Breast epithelium (tissue), 4 donors: ENCODE measurements at regions not wholly inside any gene's neighbourhood (a gene's known extent, or its start where the extent isn't known, plus 50 kb on each side); places are given as distances from the start of the nearest gene placed in this dataset.

Experiments used
- DNase-seq, 2 donors: peaks; one replicate each; pipeline ENCODE4 v3.0.0-alpha.2; 2019; ENCODE audit warnings: low spot score in 2 of 2
- H3K27ac ChIP-seq, 2 donors: fragments of 200-600 bp; sonication (generic) in 1 of 2; one replicate each; pipeline ENCODE4 v1.5.1; 2016 to 2019; ENCODE audit warnings: mild to moderate bottlenecking in 1 of 2
- H3K27me3 ChIP-seq, 2 donors: fragments of 200-600 bp; sonication (generic) in 1 of 2; one replicate each; pipeline versions ENCODE4 v1.5.1 to v1.6.0; 2017 to 2019; ENCODE audit warnings: control low read depth in 1 of 2, mild to moderate bottlenecking in 1 of 2
- H3K36me3 ChIP-seq: fragments of 200-600 bp; one replicate; pipeline ENCODE4 v1.5.1; 2019
- H3K4me1 ChIP-seq, 2 donors: fragments of 200-600 bp; sonication (generic); one replicate each; pipeline ENCODE4 v1.5.1; 2016 to 2019; ENCODE audit warnings: control low read depth in 1 of 2
- H3K4me3 ChIP-seq, 3 donors: fragments of 200-600 bp; sonication (generic); 1 replicate in 2 of 3; 2 replicates in 1 of 3; pipeline ENCODE4 v1.5.1; 2016 to 2019; ENCODE audit warnings: mild to moderate bottlenecking in 3 of 3, moderate library complexity in 2 of 3
- H3K9me3 ChIP-seq, 2 donors: fragments of 200-600 bp; sonication (generic) in 1 of 2; one replicate each; pipeline ENCODE4 v1.5.1; 2016 to 2019; ENCODE audit warnings: control low read depth in 1 of 2
- CTCF ChIP-seq, 3 donors: fragments of 450-650 bp; IDR thresholded peaks; one replicate each; pipeline ENCODE4 v1.5.1; 2016 to 2017; ENCODE audit warnings: antibody characterized with exemption in 3 of 3, mild to moderate bottlenecking in 3 of 3, moderate library complexity in 3 of 3
- POLR2A ChIP-seq: fragments of 450-650 bp; IDR thresholded peaks from one replicate; pipeline ENCODE4 v1.6.1; 2016; ENCODE audit warnings: antibody characterized with exemption, mild to moderate bottlenecking, moderate library complexity
- POLR2AphosphoS5 ChIP-seq, 3 donors: sonication (generic); formaldehyde crosslinking; IDR thresholded peaks; one replicate each; pipeline ENCODE4 v1.6.1; 2017; ENCODE audit warnings: antibody characterized with exemption in 3 of 3
- intact Hi-C: fragments of 100-400 bp; cut with DNase I; formaldehyde crosslinking; loops from one replicate; pipeline ENCODE4 v1.15.1; 2023; ENCODE audit warnings: low total_unique reads

- Histone ChIP-seq H3K4me3 (no peak overlapping the region), H3K36me3 (no peaks in the 10 kb centered on the region), H3K27ac (no peak overlapping the region), H3K9me3 (no peaks in the 10 kb centered on the region), H3K27me3 (no peaks in the 10 kb centered on the region), H3K4me1 (no peaks in the 10 kb centered on the region)
- intact Hi-C loops, result no loop called here
- TF ChIP-seq POLR2AphosphoS5 (IDR thresholded peaks at IDR 0.05) (no peak), POLR2A (no peak), CTCF (IDR thresholded peaks at IDR 0.05) (no peak)
- no peak for DNase-seq
Observed at GRCh38 chr12:84091651-84092050, 820.9 kb downstream of the SLC6A15 start.

GRCh38 chr12:84089356-84089755 lies 823.2 kb downstream of the SLC6A15 start:
- H3K4me1 ChIP-seq, result no peaks in the 10 kb centered on the region
- no peak overlapping the region for H3K27ac ChIP-seq
- H3K36me3 ChIP-seq, result no peaks in the 10 kb centered on the region
- H3K9me3 ChIP-seq, result no peaks in the 10 kb centered on the region
- intact Hi-C loops, result no loop called here
- DNase-seq, result no peak
- no peak overlapping the region for H3K4me3 ChIP-seq
- H3K27me3 ChIP-seq, result no peaks in the 10 kb centered on the region
- TF ChIP-seq POLR2AphosphoS5 (IDR thresholded peaks at IDR 0.05), result no peak
- TF ChIP-seq CTCF (IDR thresholded peaks at IDR 0.05), result no peak
- TF ChIP-seq POLR2A, result no peak

- H3K4me1 ChIP-seq, result no peaks in the 10 kb centered on the region
- no peaks in the 10 kb centered on the region for H3K9me3 ChIP-seq
- intact Hi-C loops, result no loop called here
- TF ChIP-seq POLR2AphosphoS5 (IDR thresholded peaks at IDR 0.05) (no peak), CTCF (IDR thresholded peaks at IDR 0.05) (no peak), POLR2A (no peak)
- DNase-seq, result no peak
- H3K27me3 ChIP-seq, result no peaks in the 10 kb centered on the region
- H3K4me3 ChIP-seq, result no peak overlapping the region
- H3K27ac ChIP-seq, result no peak overlapping the region
- no peaks in the 10 kb centered on the region for H3K36me3 ChIP-seq
Observed at GRCh38 chr12:84085046-84085445, 827.6 kb downstream of the SLC6A15 start.

- intact Hi-C loops, result no loop called here
- Histone ChIP-seq H3K27ac (no peak overlapping the region), H3K4me3 (no peak overlapping the region), H3K36me3 (no peaks in the 10 kb centered on the region), H3K4me1 (no peaks in the 10 kb centered on the region), H3K9me3 (no peaks in the 10 kb centered on the region), H3K27me3 (no peaks in the 10 kb centered on the region)
- no peak for DNase-seq
- TF ChIP-seq POLR2A, result no peak
- no peak for TF ChIP-seq POLR2AphosphoS5 (IDR thresholded peaks at IDR 0.05)
- TF ChIP-seq CTCF (IDR thresholded peaks at IDR 0.05), result no peak
Observed at GRCh38 chr12:84079626-84080025, 833.0 kb downstream of the SLC6A15 start.

- Histone ChIP-seq H3K4me1 (no peaks in the 10 kb centered on the region), H3K9me3 (no peaks in the 10 kb centered on the region), H3K27me3 (no peaks in the 10 kb centered on the region), H3K4me3 (no peak overlapping the region), H3K36me3 (no peaks in the 10 kb centered on the region), H3K27ac (no peak overlapping the region)
- TF ChIP-seq POLR2A (no peak), CTCF (IDR thresholded peaks at IDR 0.05) (no peak), POLR2AphosphoS5 (IDR thresholded peaks at IDR 0.05) (no peak)
- no peak for DNase-seq
- intact Hi-C loops, result no loop called here
Observed at GRCh38 chr12:84077679-84078078, 834.9 kb downstream of the SLC6A15 start.
